T1000 (cell line): ENCODE measurements at regions not wholly inside any gene's neighbourhood (a gene's known extent, or its start where the extent isn't known, plus 50 kb on each side); places are given as distances from the start of the nearest gene placed in this dataset.
"Not testable (repeated sequence)": the region's sequence is repeated elsewhere in the genome, so short reads cannot be mapped to it uniquely, and the experiment has no call there.

Experiments
- DNase-seq: peaks from one replicate; lab custom pipeline; 2025; ENCODE audit warnings: mixed read lengths; lab: John Stamatoyannopoulos, UW

DNA sequence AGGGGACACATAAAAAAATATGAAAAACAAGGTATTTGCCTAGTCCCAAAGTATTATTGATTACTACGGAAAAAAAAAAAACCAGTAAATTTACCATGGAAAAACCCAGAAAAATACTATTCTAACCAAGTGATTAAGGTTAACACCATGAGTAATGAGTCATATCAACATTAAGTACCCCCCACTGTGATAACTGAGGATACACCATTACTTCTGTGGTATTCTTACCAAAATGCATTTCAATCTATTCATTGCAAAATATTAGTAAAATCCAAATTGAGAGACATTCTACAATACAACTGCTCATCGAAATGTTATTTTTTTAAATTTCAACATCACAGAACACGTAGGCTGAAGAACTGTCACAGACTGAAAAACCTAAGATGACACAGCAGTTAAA lies 669.8 kb downstream of the ZEB2 start:
- DNase-seq = no peak

DNA sequence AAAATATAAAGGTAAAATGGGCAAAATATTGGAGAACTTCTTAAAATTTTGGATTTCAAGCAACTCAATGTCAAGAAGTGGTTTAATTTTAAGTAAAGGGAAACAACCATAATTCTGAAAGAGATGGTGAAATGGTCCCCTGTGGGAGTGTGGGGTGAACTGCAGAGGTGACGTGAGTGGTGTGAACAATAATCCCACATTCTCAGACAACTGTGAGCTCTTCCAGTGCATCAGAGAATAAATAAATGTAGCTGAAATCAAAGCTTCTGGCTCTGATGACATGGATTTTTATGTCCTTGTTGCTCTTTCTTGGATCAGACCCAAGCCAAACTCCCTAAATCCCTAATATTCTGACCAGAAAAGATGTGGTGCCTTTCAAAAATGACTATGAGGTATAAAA lies 672.7 kb downstream of the ZEB2 start:
- DNase-seq = no peak

DNA sequence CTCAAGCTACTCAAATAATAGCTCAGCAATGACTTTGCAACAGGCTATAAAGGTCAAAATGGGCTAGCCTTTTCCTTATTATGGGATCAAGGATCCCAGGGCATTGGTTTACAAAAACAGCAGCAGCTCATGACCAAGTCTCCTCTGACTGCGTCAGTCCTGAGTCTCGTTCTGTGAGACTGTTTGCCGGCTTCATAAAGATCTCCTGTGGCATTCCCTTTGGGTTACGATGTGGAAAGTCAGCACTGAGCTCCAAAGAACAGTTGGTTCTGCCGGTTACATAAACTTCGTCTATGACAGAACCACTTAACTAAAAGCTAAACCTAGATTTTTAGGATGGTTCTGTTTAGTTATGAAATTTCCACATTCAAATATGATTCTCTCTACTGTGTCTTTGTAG lies 674.9 kb downstream of the ZEB2 start:
- DNase-seq = no peak

DNA sequence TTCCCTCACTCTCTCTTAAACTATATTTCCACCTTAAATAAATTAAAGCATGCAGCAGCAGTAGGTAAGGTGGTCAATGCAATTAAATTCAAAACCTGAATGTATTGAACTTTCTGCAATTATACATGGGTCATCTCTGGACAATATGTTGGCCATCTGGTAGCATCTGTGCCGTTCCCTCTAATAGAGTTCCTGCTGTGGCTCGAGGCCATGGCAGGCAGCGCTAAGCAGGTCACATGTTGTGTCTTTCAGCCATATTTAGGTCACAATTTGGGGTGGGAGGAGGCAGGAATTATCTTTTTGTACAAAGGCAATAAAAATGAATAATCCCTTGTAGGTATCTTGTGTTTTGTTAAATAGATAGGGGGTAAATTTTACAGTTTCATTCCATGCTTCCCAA lies 676.2 kb downstream of the ZEB2 start:
- no peak for DNase-seq

DNA sequence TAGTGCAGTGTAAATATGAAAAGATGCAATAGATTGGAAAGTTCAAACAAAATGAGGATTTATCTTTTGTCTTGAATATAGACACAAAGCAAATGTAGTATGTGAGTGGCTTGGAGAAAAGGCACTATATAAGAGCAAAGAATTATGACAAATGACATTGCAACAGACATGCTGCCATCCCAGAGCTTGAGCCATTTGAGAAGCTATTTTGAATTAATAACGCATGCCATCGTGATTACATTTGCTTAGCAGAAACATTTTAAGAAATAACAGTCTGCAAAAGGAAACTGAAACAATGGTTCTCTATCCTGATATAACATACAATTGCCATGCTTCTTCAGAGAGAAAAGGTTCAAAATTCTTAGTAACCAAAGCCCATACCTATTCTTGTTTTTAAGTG lies 677.1 kb downstream of the ZEB2 start:
- DNase-seq = no peak

DNA sequence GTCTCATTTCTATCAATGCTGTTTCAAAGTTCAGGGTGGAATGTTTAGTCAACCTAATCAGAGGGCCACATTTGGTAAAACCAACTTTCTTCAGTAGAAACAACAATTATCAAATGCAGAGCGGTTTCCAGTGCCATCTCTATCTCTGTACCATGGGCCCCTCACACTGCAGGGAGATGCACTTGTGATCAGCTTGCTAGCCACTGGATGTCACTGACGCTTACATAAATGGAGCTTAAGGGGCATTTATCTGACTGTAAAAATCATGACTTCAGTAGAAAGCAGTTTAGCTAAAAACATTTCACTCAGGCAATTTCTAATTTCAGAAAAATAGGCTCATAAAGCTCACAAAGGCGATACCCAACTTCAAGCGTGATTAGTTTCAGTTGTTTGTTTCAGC lies 678.0 kb downstream of the ZEB2 start:
- DNase-seq = no peak

DNA sequence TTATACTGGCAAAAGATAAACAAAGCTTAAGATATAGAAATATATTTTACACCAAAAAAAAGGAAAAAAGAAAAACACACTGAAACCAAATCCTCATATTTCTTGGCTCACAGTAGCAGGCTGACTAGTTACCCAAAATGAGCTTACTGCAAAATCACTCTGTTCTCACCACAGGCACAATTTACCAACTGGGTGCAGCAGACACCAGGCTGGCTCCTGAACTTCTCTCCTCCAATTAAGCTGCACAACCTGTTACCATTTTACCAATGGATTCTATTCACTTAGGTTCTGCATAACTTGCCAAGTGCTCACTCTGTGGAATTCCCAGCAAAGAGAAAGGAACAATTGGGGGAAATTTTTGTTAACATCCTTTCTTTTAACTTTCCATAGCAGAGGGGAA lies 679.3 kb downstream of the ZEB2 start:
- DNase-seq = no peak

DNA sequence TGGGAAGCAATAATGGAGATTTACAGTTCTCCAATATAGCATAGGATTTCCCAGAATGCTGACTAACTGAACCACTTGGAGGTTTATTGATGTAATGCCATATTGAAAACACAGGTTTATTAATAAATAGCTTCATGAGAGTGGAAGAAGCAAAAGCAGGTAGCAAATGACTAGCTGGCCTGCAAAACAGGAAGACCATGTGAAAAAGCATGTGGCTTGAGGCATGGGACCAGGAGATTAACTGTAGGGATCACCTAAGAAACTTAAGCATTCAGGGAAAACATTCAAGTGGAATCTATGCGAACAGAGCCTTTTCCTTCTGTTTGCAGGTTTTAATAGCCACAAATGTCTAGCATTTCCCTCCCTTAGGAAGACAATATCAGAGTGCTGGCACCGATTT lies 679.7 kb downstream of the ZEB2 start:
- DNase-seq = no peak

DNA sequence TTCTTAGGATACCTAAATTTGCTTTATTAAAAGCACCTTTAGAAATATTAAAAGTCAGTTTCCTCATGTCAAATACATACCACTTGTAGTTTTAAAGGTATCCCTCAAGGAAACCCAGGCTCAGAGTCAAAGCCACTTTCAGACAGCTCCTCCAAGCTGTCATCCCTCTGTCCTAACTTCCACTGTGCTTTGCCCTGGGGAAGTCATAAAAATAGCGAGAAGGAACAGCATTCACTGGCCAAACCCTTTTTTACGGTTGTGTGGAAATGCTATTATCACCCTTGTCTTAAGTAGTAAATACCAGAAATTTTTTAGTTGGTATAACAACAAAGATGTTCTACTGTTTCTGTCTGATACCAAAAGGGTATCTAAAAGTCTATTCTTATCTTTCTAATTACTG lies 680.5 kb downstream of the ZEB2 start:
- DNase-seq = no peak

DNA sequence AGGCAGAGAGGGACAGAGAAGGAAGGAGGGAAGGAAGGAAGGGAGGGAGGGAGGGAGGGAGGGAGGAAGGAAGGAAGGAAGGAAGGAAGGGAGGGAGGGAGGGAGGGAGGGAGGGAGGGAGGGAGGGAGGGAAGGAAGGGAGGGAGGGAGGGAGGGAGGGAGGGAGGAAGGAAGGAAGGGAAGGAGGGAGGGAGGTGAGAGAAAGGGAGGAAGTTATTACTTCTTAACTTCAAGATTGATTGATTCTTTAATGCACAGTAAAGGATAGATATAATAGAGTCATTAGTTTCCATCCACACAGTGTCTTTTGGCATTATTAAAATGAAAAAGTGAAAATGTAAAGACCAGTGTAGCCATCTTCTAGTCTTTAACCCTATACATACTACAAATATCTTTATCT lies 682.9 kb downstream of the ZEB2 start:
- DNase-seq = not testable (repeated sequence)

DNA sequence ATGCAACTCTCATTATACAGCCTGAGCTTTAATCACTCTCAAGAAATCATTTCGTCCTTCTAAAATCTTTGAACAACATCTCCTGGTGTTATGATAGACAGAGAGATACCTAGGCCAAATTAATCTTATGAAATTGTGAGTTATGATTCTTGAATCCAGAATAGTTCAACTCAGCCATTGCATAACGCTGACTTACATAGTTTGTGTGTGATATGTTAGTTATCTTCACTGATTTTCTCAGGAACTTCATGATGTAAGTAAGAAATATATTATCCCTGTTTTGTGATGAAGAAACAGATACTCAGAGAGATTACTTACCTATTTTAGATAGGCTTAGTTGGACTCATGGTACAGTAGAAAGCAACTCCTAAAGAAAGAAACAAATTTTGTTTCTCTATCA lies 684.4 kb downstream of the ZEB2 start:
- DNase-seq = no peak

DNA sequence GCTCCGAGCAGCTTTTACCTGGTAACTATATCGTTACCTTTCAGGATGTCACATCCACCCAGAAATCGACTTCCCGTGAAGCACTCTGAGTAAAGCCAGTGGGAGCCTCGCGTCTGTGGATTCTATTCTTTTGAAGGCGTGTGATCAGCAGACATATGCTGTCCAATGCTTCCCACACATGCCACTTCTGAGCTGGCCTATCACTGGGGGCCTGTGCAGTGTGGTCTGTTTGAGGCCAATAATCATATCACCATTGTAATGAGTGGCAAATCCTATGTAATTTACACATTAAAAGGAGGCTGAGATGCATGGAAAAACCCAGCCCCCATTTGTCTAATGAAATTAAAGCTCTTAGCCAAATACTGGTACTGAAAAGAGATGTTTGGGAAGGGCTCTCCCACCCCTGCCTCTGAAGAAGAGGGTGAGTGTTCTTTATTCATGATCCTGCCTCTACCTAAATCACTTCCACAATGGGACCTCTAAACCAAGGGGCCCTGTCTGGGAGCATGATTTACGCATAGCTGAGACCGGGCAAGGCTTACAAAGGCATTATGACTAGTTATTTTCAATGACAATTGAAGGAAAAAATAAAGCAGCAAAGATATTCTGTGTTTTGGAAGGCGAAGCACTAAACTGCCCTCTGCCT lies 686.8 kb downstream of the ZEB2 start:
- DNase-seq = no peak

DNA sequence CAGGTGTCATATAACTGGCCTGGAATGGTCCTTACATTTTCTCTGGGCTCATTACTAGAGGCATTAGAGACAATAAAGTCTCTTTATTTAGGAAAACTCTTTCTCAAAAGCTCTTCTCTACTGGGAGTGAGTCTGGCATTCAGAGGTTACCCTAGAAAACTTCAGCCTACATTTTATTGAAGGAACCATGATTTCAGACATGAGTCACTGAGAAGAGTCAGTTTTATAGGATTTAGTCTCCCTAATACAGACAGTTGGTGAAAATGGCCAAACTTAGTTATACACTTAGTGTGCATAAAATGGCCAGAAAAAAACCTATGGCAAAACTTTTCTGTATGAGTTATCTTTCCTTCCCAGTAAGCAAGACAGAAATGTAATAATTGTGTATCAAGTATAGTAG lies 689.4 kb downstream of the ZEB2 start:
- no peak for DNase-seq

DNA sequence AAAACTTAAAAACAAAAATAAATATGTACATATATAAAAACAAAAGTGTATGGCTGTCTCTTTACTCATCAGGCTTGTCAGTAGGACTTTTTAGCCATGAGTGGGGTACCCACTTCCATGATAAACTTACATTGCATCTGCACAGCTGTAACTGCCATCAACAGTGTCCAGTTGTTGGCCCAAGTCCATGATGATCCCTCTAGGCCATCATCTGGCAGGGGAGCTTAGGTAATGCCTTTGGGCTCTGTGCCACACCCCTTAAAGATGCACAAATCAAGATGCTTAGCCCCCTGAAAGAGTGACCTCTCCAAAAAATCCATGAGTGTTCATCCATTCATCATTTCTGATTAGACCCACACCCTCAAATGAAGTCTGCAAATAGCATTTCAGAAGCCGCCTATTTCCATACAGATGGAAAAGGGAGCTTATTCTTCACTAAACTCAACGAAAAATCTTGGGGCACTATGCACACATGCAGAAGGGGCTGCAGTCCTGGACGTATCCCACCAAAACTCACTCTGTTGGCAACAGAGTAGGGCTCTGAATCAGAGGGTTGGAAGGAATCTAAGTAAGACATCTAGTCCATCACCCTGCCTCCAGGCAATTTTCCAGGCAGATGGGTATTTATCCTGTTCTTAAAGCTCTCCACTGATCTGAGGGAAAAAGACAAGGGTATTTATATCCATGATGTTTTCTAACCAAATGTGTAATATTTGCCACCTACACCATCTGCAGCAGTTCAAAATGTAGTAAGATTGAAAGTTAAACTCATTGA lies 691.0 kb downstream of the ZEB2 start:
- DNase-seq = no peak

DNA sequence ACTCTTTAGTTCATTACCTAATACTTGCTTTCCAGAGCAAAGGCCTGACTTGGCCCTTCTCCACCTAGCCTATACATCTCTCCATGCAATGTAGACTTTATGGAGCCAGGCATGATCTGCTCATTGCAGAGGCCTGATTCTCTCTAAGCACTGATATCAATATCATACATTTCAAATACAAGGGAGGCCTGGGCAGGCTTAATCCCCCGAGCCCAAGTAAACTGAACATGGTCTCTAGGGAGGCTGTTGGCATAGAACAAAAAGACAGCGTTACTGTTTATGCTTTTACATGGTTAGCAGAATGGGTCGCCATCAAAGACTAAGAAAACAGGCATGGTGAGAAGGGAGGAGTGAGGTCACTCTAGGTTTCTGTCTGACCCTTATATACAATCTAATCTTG lies 695.1 kb downstream of the ZEB2 start:
- DNase-seq = no peak

DNA sequence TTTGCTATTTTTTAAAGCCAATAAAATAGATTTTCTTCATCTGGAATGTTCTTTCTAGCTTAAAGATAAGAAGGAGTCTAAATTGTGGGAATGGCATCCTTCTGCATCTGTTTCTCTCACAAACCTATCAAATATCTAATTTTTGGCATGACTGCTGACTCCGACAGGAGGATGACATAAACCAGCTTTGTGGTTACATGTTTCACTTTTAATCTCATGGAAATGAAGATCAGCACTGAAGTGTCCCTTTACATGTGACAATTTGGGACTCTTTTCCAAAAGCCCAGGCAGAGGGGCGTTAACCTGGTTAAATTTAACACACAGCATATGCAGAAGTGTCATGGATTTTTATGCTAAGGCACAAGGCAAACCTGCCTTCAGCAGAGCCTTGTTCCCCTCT lies 694.7 kb downstream of the ARHGAP15 start:
- DNase-seq = no peak

DNA sequence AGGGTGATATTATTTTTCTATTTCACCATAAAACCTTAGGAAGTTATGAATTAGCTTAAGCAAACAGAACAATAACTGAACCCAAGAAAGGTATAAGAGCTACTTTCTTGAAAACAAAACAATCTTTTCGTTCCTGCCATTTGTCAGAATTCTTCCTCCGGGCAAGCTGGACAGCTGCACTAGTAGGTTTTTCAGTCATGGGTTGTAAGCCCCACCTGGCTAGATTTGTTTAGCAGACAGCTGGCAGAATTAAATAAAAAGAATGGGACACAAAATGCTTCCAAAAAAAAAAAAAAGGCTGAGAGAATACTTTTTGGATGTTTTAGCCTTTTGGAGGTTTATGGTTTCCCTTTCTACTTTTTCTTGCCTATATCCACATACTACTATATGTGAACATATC lies 694.1 kb downstream of the ARHGAP15 start:
- DNase-seq = no peak

DNA sequence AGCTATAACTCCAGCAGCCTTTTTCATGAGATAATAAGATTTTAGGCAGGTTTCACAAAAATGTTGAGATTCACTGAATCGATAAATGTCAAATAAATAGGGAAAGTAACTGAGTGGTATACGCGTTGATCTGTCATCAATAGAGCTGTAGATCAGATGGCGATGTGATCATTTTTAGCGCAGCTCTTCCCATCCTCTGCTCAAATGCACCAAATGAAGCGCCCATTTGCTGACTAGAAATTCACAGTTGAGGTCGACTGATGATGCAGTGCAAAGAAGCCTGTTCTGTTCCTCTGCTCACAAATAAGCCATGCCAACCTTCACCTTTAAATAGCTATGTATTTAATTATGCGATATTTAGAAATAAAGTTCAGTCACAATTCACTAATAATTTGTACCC lies 693.5 kb downstream of the ARHGAP15 start:
- no peak for DNase-seq

DNA sequence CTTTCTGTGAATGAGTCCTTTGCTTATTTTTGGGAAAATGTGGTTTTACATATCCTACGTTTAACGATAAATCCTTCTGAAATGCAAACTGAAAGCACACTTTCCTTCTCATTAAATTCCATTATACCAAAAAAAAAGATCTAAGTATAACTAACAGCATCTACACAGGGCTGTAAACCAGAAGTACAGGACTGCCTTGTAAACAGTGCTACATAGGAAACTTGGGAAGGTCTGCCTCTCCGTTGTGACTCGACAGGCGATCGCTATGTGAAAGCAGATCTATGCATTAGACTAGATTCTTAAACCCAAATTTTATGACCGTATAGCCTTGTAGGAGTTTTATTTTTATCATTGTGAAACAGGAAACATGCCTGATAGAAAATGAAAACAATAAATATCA lies 690.5 kb downstream of the ARHGAP15 start:
- no peak for DNase-seq

DNA sequence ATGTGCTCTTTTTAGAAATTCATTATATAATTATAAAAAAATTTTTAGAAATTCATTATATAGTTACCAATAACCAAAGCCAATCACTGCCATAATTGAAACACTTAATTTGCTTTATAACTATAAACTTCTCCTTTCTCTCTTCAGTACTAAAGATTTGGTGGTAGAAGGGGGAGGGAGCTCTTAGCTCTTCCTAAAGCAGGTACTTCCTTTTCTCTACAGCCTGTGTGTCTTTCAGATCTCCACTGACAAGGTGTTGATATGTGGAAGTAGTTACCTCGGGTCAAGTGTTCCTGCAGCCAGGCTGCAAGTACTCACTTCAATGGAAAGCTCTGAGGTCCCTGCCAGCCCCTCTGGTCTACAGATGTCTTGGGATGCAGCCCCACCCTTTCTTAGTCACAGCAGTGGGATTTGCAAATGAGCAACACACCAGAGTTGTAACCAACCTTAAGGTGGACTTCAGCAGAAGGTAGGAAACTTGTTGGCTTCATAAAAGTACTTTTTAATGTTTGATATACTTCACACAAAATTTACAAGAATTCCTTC lies 690.0 kb downstream of the ARHGAP15 start:
- no peak for DNase-seq
